DND-41 (cell line): ENCODE measurements at regions not wholly inside any gene's neighbourhood (a gene's known extent, or its start where the extent isn't known, plus 50 kb on each side); places are given as distances from the start of the nearest gene placed in this dataset.

ENCODE experiments used
- ATAC-seq: fragments of 200-7000 bp; cut with Tn5 transposase; 3 replicates; pipeline ENCODE4 v1.9.1; 2021; ENCODE audit warnings: low read depth; ENCODE audit not compliant: insufficient read depth
- DNase-seq: peaks from one replicate; pipeline ENCODE4 v3.0.0-alpha.2; 2020
- H2AFZ ChIP-seq: 2 replicates; pipeline ENCODE4 v1.6.0; 2012; ENCODE audit warnings: low read depth, low read length
- H3K27ac ChIP-seq: 2 replicates; pipeline ENCODE4 v1.5.1; 2012; ENCODE audit warnings: low read length, inconsistent platforms
- H3K27me3 ChIP-seq: fragments of 200-600 bp; sonication (generic); 2 replicates; pipeline ENCODE4 v1.6.0; 2012; ENCODE audit warnings: low read length, mild to moderate bottlenecking, inconsistent platforms; ENCODE audit not compliant: insufficient read depth, poor library complexity
- H3K36me3 ChIP-seq: 2 replicates; pipeline ENCODE4 v1.5.1; 2012; ENCODE audit warnings: low read length, inconsistent platforms; ENCODE audit not compliant: insufficient read depth
- H3K4me1 ChIP-seq: 2 replicates; pipeline ENCODE4 v1.5.1; 2012; ENCODE audit warnings: mild to moderate bottlenecking, low read length; ENCODE audit not compliant: insufficient read depth
- H3K4me2 ChIP-seq: 2 replicates; pipeline ENCODE4 v1.6.0; 2012; ENCODE audit warnings: mild to moderate bottlenecking, moderate library complexity, low read length, inconsistent platforms; ENCODE audit not compliant: insufficient read depth
- H3K4me3 ChIP-seq, 2 experiments: fragments of 200-600 bp in 1 of 2; shearing (Covaris generic) in 1 of 2; 2 replicates each; pipeline ENCODE4 v1.5.1; 2012 to 2016; ENCODE audit warnings: inconsistent platforms in 2 of 2, low read length in 2 of 2, mild to moderate bottlenecking in 2 of 2, low read depth in 1 of 2, moderate library complexity in 1 of 2
- H3K79me2 ChIP-seq: 2 replicates; pipeline ENCODE4 v1.6.0; 2012; ENCODE audit warnings: low read length, inconsistent platforms; ENCODE audit not compliant: insufficient read depth
- H3K9ac ChIP-seq: 2 replicates; pipeline ENCODE4 v1.6.0; 2012; ENCODE audit warnings: low read depth, mild to moderate bottlenecking, inconsistent platforms, low read length, moderate library complexity
- H3K9me3 ChIP-seq: 2 replicates; pipeline ENCODE4 v1.5.1; 2012; ENCODE audit warnings: low read length, moderate library complexity, mild to moderate bottlenecking, inconsistent platforms; ENCODE audit not compliant: insufficient read depth, severe bottlenecking
- H4K20me1 ChIP-seq: 2 replicates; pipeline ENCODE4 v1.6.0; 2012; ENCODE audit warnings: low read length; ENCODE audit not compliant: insufficient read depth
- CTCF ChIP-seq: IDR thresholded peaks from 2 replicates; pipeline ENCODE4 v1.5.1; 2012; ENCODE audit warnings: borderline replicate concordance, low read length, moderate library complexity, mild to moderate bottlenecking; ENCODE audit not compliant: poor library complexity, severe bottlenecking; ENCODE audit errors: extremely low read depth
- EZH2 ChIP-seq: IDR thresholded peaks from 3 replicates; pipeline ENCODE4 v1.6.1; 2012; ENCODE audit warnings: borderline replicate concordance, low read depth, mild to moderate bottlenecking, moderate library complexity, low read length, inconsistent platforms; ENCODE audit not compliant: severe bottlenecking

- Histone ChIP-seq H4K20me1 (no peaks in the 10 kb centered on the region; the same call in 1 of the 2 replicates), H3K36me3 (no peaks in the 10 kb centered on the region), H3K27me3 (no peaks in the 10 kb centered on the region), H3K4me3 (no peak overlapping the region), H3K79me2 (no peaks in the 10 kb centered on the region), H3K4me2 (no peak overlapping the region), H3K4me1 (no peaks in the 10 kb centered on the region), H3K9ac (no peak overlapping the region), H2AFZ (no peak overlapping the region), H3K27ac (no peak overlapping the region), H3K9me3 (no peaks in the 10 kb centered on the region)
- no peak for ATAC-seq
- no peak for DNase-seq
- no peak for TF ChIP-seq CTCF
- TF ChIP-seq EZH2: no peak
Observed at GRCh38 chr6:56803594-56803993, 151.3 kb upstream of the BEND6 start.

- no peak overlapping the region for H3K4me2 ChIP-seq
- H3K9ac ChIP-seq: no peak overlapping the region
- H3K27ac ChIP-seq: no peak overlapping the region
- no peak overlapping the region for H2AFZ ChIP-seq
- no peaks in the 10 kb centered on the region for H3K9me3 ChIP-seq
- H4K20me1 ChIP-seq: no peaks in the 10 kb centered on the region; the same call in 1 of the 2 replicates
- H3K4me1 ChIP-seq: no peaks in the 10 kb centered on the region
- no peaks in the 10 kb centered on the region for H3K79me2 ChIP-seq
- H3K36me3 ChIP-seq: no peaks in the 10 kb centered on the region
- H3K4me3 ChIP-seq: no peak overlapping the region
- DNase-seq (no peak), ATAC-seq (no peak)
- H3K27me3 ChIP-seq: no peaks in the 10 kb centered on the region
- no peak for TF ChIP-seq CTCF
- no peak for TF ChIP-seq EZH2
Observed at GRCh38 chr6:56802584-56802983, 152.3 kb upstream of the BEND6 start.

DNA sequence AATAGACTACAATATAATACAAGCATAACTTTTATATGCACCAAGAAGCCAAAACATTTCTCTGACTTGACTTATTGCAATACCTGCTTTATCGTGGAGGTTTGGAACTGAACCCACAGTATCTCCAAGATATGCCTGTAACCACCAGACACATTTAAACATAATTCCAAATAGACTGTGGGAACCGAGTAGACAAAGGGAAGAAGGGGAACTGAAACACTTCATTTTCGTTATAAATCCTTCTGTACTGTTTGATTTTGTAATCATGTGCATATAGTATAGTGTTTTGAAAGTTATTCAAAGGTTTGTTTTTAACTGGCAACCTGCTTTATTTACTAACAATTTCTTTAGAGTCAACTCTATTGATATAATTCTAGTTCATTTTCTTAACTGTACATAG lies 154.9 kb upstream of the BEND6 start:
- H3K4me3 ChIP-seq: no peak overlapping the region
- no peak overlapping the region for H3K4me2 ChIP-seq
- ATAC-seq: no peak
- TF ChIP-seq EZH2 (no peak), CTCF (no peak)
- H3K27me3 ChIP-seq: peaks cover 4% of the 10 kb centered on the region
- no peak overlapping the region for H3K9ac ChIP-seq
- H3K4me1 ChIP-seq: no peaks in the 10 kb centered on the region
- DNase-seq: no peak
- no peaks in the 10 kb centered on the region for H3K9me3 ChIP-seq
- no peak overlapping the region for H3K27ac ChIP-seq
- no peak overlapping the region for H2AFZ ChIP-seq
- H4K20me1 ChIP-seq: no peaks in the 10 kb centered on the region; the same call in 1 of the 2 replicates
- H3K36me3 ChIP-seq: no peaks in the 10 kb centered on the region
- H3K79me2 ChIP-seq: no peaks in the 10 kb centered on the region

DNA sequence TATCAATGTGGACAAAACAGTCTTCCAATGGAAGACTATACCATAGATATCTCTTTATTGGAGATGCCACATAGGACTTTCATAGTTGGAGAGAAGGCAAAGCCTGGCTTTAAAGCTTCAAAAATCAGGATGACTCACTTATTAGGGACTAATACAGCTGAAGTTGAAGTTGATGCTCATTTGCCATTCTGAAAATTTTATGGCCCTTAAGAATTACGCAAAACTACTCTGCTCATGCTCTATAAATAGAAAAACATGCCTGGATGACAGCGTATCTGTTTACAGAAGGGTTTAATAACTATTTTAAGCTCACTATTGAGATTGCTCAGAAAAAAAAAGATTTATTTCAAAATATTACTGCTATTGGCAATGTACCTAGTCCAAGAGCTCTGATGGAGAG lies 155.5 kb upstream of the DST start:
- no peaks in the 10 kb centered on the region for H3K79me2 ChIP-seq
- no peaks in the 10 kb centered on the region for H3K4me1 ChIP-seq
- no peaks in the 10 kb centered on the region for H3K36me3 ChIP-seq
- H3K4me3 ChIP-seq: no peak overlapping the region
- H3K27me3 ChIP-seq: peaks cover 4% of the 10 kb centered on the region
- TF ChIP-seq EZH2 (no peak), CTCF (no peak)
- H3K27ac ChIP-seq: no peak overlapping the region
- H3K4me2 ChIP-seq: no peak overlapping the region
- no peaks in the 10 kb centered on the region for H3K9me3 ChIP-seq
- no peak overlapping the region for H3K9ac ChIP-seq
- DNase-seq (no peak), ATAC-seq (no peak)
- no peak overlapping the region for H2AFZ ChIP-seq
- H4K20me1 ChIP-seq: no peaks in the 10 kb centered on the region; the same call in 1 of the 2 replicates
